Activated CD4-positive, alpha-beta memory T cell treated with anti-CD3 and anti-CD28 coated beads for 36 hours (primary cell): ENCODE measurements at regions not wholly inside any gene's neighbourhood (a gene's known extent, or its start where the extent isn't known, plus 50 kb on each side); places are given as distances from the start of the nearest gene placed in this dataset.

Experiments
- CTCF ChIA-PET: fragments of 350-600 bp; sonication (Branson Sonifier 250); formaldehyde crosslinking; loops from one replicate; lab custom pipeline; 2021; ENCODE audit warnings: antibody characterized with exemption, inconsistent platforms; lab: Charles Lee
- POLR2A ChIA-PET: fragments of 350-600 bp; sonication (Branson Sonifier 250); formaldehyde crosslinking; loops from one replicate; lab custom pipeline; 2021; ENCODE audit warnings: antibody characterized with exemption; lab: Charles Lee
- DNase-seq: peaks from one replicate; pipeline ENCODE4 v3.0.0-alpha.2; 2020
- H3K27ac Mint-ChIP-seq: one replicate; pipeline ENCODE4 v1.8.0; 2021; ENCODE audit warnings: mixed read lengths
- H3K27me3 Mint-ChIP-seq: one replicate; pipeline ENCODE4 v1.8.0; 2021; ENCODE audit warnings: mixed read lengths
- H3K36me3 Mint-ChIP-seq: one replicate; pipeline ENCODE4 v1.8.0; 2021; ENCODE audit warnings: mixed read lengths
- H3K4me1 Mint-ChIP-seq: one replicate; pipeline ENCODE4 v1.8.0; 2021; ENCODE audit warnings: low read depth, mixed read lengths
- H3K4me3 Mint-ChIP-seq: one replicate; pipeline ENCODE4 v1.8.0; 2021; ENCODE audit warnings: mild to moderate bottlenecking, mixed read lengths
- H3K9me3 Mint-ChIP-seq: one replicate; pipeline ENCODE4 v1.8.0; 2021; ENCODE audit warnings: mixed read lengths
- intact Hi-C: fragments of 100-400 bp; cut with micrococcal nuclease; formaldehyde crosslinking; loops from one replicate; pipeline ENCODE4 v1.15.1; 2023

- Mint-ChIP-seq H3K27me3 (no peaks in the 10 kb centered on the region), H3K9me3 (no peaks in the 10 kb centered on the region), H3K4me3 (no peak overlapping the region), H3K4me1 (no peaks in the 10 kb centered on the region), H3K36me3 (no peaks in the 10 kb centered on the region), H3K27ac (no peak overlapping the region)
- ChIA-PET POLR2A (no interaction called here), CTCF (interaction anchor here (1.0 kb wide), 1 partner anchor 41 kb away, joined by 3 read pairs; no protein-coding TSS in a partner anchor)
- intact Hi-C loops, result no loop called here
- DNase-seq, result no peak
These were observed 89.0 kb upstream of the AKIRIN2 start for GRCh38 chr6:87791029-87791428.

DNA sequence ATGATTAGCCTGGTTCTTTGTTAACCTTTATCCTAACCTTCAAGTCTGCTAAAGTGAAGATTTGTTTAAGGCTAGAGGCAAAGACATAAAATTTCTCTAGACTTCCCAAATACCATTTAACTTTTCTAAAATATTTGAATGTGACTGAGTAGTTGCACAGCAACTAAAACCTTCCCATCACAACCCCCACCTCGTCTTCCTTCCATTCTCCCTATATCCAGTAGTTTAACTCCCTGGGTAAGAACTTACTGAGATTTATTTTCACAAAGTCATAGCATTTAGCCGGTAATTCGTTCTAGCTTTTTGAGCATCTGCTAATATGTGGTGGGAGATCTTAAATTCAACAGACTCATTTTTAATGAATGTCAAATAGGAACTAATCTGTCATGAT, 87.9 kb upstream of the AKIRIN2 start:
- CTCF ChIA-PET, result interaction anchor here (0.7 to 1.0 kb wide), 2 partner anchors 42 to 397 kb away, joined by 3 read pairs; no protein-coding TSS in a partner anchor
- no peak overlapping the region for H3K4me3 Mint-ChIP-seq
- no peaks in the 10 kb centered on the region for H3K27me3 Mint-ChIP-seq
- no peak for DNase-seq
- no peaks in the 10 kb centered on the region for H3K4me1 Mint-ChIP-seq
- H3K27ac Mint-ChIP-seq, result no peak overlapping the region
- no peaks in the 10 kb centered on the region for H3K36me3 Mint-ChIP-seq
- POLR2A ChIA-PET, result no interaction called here
- no peaks in the 10 kb centered on the region for H3K9me3 Mint-ChIP-seq
- intact Hi-C loops, result no loop called here

DNA sequence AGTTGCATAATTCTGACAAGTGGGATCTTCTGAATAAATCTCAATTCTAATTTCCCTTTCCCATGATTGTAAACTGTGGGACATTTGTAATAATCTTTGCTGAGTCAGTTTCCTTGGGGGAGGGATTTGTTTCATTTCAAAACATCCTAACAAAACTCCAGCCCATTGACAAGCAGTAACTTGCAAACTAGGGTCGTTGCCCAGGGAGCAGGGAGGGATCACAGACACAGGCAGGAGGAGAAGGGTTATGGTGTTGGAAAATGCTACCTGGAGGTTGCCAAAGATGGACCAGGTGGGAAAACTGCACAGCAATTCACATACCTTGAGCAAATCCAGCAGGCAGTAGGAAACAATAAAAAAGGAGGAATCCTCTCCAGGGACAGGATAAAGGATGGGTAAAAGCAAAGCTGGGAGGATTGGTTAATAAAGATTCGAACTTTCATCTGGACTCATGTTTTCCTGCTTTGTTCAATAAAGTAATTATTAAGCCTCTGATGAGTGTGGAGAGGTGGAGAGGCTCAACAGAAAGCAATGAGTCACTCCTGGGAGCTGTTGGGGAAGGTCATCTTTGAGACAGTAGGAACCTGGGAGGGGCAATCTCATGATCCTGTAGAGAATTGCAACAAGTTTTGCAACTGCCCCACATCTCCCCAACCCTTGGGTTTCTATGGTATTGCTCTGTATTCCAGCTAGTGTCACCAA, 87.3 kb upstream of the AKIRIN2 start:
- H3K4me1 Mint-ChIP-seq, result no peaks in the 10 kb centered on the region
- POLR2A ChIA-PET, result no interaction called here
- CTCF ChIA-PET, result interaction anchor here (0.7 kb wide), 1 partner anchor 396 kb away, joined by 3 read pairs; no protein-coding TSS in a partner anchor
- H3K4me3 Mint-ChIP-seq, result no peak overlapping the region
- no peak for DNase-seq
- no peaks in the 10 kb centered on the region for H3K27me3 Mint-ChIP-seq
- H3K36me3 Mint-ChIP-seq, result no peaks in the 10 kb centered on the region
- no peaks in the 10 kb centered on the region for H3K9me3 Mint-ChIP-seq
- intact Hi-C loops, result no loop called here
- no peak overlapping the region for H3K27ac Mint-ChIP-seq

DNA sequence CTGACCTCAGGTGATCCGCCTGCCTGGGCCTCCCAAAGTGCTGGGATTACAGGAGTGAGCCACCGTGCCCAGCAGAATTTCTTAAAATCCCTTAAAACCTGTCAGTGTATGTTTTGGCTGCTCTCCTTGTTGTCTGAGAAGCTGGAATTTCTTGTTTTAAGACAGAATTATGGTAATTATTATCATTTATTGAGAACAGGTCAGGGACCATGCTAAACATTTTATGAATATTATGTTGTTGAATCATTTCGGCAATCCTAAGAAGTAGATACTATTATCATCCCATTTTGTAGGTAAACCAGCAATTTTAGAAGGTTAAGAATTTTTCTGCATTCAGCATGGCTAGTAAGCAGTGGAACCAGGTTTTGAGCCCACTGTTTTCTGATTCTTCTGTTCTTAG, 86.1 kb upstream of the AKIRIN2 start:
- DNase-seq, result no peak
- intact Hi-C loops, result no loop called here
- Mint-ChIP-seq H3K4me3 (no peak overlapping the region), H3K9me3 (no peaks in the 10 kb centered on the region), H3K27ac (no peak overlapping the region), H3K27me3 (no peaks in the 10 kb centered on the region), H3K36me3 (no peaks in the 10 kb centered on the region), H3K4me1 (no peaks in the 10 kb centered on the region)
- ChIA-PET CTCF (no interaction called here), POLR2A (no interaction called here)

- intact Hi-C loops, result no loop called here
- CTCF ChIA-PET, result no interaction called here
- Mint-ChIP-seq H3K36me3 (no peaks in the 10 kb centered on the region), H3K4me1 (no peaks in the 10 kb centered on the region), H3K4me3 (no peak overlapping the region), H3K27me3 (no peaks in the 10 kb centered on the region), H3K9me3 (no peaks in the 10 kb centered on the region), H3K27ac (no peak overlapping the region)
- POLR2A ChIA-PET, result no interaction called here
- DNase-seq, result no peak
These were observed 83.3 kb upstream of the AKIRIN2 start for GRCh38 chr6:87785229-87785862.

GRCh38 chr6:87784690-87785089, 82.7 kb upstream of the AKIRIN2 start:
- POLR2A ChIA-PET, result no interaction called here
- H3K27me3 Mint-ChIP-seq, result no peaks in the 10 kb centered on the region
- no peak overlapping the region for H3K27ac Mint-ChIP-seq
- DNase-seq, result no peak
- CTCF ChIA-PET, result no interaction called here
- H3K9me3 Mint-ChIP-seq, result no peaks in the 10 kb centered on the region
- H3K4me3 Mint-ChIP-seq, result no peak overlapping the region
- intact Hi-C loops, result no loop called here
- H3K36me3 Mint-ChIP-seq, result no peaks in the 10 kb centered on the region
- H3K4me1 Mint-ChIP-seq, result no peaks in the 10 kb centered on the region

- no peak for DNase-seq
- ChIA-PET CTCF (no interaction called here), POLR2A (no interaction called here)
- Mint-ChIP-seq H3K27me3 (no peaks in the 10 kb centered on the region), H3K36me3 (no peaks in the 10 kb centered on the region), H3K27ac (no peak overlapping the region), H3K4me3 (no peak overlapping the region), H3K4me1 (no peaks in the 10 kb centered on the region), H3K9me3 (no peaks in the 10 kb centered on the region)
- intact Hi-C loops, result no loop called here
These were observed 82.0 kb upstream of the AKIRIN2 start for GRCh38 chr6:87784051-87784450.

GRCh38 chr6:87779542-87779941, 77.5 kb upstream of the AKIRIN2 start:
- Mint-ChIP-seq H3K27ac (no peak overlapping the region), H3K27me3 (no peaks in the 10 kb centered on the region), H3K36me3 (no peaks in the 10 kb centered on the region), H3K4me3 (no peak overlapping the region), H3K4me1 (no peaks in the 10 kb centered on the region), H3K9me3 (no peaks in the 10 kb centered on the region)
- ChIA-PET POLR2A (no interaction called here), CTCF (interaction anchor here (0.6 kb wide), 1 partner anchor 34 kb away, joined by 3 read pairs; no protein-coding TSS in a partner anchor)
- no peak for DNase-seq
- intact Hi-C loops, result no loop called here

GRCh38 chr6:87772597-87773530, 70.8 kb upstream of the AKIRIN2 start:
- intact Hi-C loops, result no loop called here
- H3K36me3 Mint-ChIP-seq, result no peaks in the 10 kb centered on the region
- no peak overlapping the region for H3K4me3 Mint-ChIP-seq
- H3K27ac Mint-ChIP-seq, result no peak overlapping the region
- no peaks in the 10 kb centered on the region for H3K4me1 Mint-ChIP-seq
- no peaks in the 10 kb centered on the region for H3K27me3 Mint-ChIP-seq
- H3K9me3 Mint-ChIP-seq, result no peaks in the 10 kb centered on the region
- CTCF ChIA-PET, result no interaction called here
- POLR2A ChIA-PET, result interaction anchor here (0.6 kb wide), 1 partner anchor 59 kb away, joined by 3 read pairs; no protein-coding TSS in a partner anchor
- no peak for DNase-seq

DNA sequence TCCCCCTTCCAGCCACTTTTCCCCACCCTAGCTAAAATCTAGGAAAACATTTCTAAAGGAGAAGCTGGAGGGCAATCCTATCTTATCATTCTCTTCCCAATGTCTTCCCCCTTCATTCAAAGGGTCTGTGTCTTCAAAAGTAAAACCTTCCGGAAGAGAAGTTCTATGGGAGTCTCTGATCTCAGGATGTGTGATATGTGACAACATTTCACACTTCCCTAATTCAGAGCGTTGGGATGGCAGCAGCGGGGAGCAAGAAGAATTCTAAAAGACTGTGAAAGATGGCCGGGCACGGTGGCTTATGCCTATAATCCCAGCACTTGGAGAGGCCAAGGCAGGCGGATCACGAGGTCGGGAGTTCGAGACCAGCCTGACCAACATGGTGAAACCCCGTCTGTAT, 65.4 kb upstream of the AKIRIN2 start:
- Mint-ChIP-seq H3K4me1 (no peaks in the 10 kb centered on the region), H3K36me3 (no peaks in the 10 kb centered on the region), H3K27ac (no peak overlapping the region), H3K9me3 (no peaks in the 10 kb centered on the region), H3K27me3 (no peaks in the 10 kb centered on the region), H3K4me3 (no peak overlapping the region)
- intact Hi-C loops, result no loop called here
- POLR2A ChIA-PET, result no interaction called here
- CTCF ChIA-PET, result no interaction called here
- no peak for DNase-seq

DNA sequence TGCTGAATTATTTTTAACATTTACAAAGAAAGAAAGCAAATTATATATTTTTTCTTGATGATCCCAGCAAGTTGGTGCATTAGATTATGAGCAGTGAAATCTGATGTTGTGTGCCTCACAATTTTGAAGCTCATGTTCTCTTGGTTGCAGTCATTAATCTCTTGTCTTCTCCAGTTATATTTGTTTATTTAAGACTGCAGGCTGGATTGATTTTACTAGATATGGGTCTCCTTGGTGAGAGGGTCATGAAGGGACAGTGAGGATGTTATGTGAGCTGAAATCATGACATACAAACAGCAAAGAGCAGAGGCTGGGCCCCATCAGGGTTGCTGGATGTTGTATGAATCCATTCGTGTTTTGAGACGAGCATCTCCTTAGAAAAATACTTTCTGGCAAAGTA, 64.2 kb upstream of the AKIRIN2 start:
- DNase-seq, result no peak
- CTCF ChIA-PET, result interaction anchor here (0.5 kb wide), 1 partner anchor 66 kb away, joined by 3 read pairs; no protein-coding TSS in a partner anchor
- Mint-ChIP-seq H3K4me3 (no peak overlapping the region), H3K27ac (no peak overlapping the region), H3K4me1 (no peaks in the 10 kb centered on the region), H3K9me3 (no peaks in the 10 kb centered on the region), H3K36me3 (no peaks in the 10 kb centered on the region), H3K27me3 (no peaks in the 10 kb centered on the region)
- POLR2A ChIA-PET, result no interaction called here
- intact Hi-C loops, result no loop called here

DNA sequence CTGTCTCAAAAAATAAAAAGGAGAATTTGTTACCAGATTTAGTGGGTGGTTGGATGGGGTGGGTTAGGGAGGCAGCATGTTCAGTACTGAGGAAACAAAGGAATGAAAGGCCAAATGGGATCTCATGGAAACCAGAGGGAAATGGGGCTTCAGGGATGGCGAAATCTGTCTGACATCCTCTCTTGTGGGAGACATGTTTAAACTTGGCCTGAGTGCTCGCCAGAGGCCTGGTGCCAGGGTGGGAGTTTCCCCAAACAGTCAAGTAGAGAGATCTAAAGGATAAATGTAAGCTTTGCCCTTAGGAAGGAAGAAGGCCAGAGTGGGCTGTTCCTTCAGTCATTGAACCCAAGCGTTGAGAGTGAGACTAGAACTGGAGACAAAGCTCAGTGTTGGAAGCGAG, 61.9 kb upstream of the AKIRIN2 start:
- ChIA-PET CTCF (no interaction called here), POLR2A (no interaction called here)
- Mint-ChIP-seq H3K36me3 (no peaks in the 10 kb centered on the region), H3K4me3 (no peak overlapping the region), H3K27me3 (no peaks in the 10 kb centered on the region), H3K4me1 (no peaks in the 10 kb centered on the region), H3K27ac (no peak overlapping the region), H3K9me3 (no peaks in the 10 kb centered on the region)
- DNase-seq, result no peak
- intact Hi-C loops, result no loop called here
